Ovary (tissue), 7 donors: ENCODE measurements at regions not wholly inside any gene's neighbourhood (a gene's known extent, or its start where the extent isn't known, plus 50 kb on each side); places are given as distances from the start of the nearest gene placed in this dataset.

Source experiments
- DNase-seq, 5 donors: peaks; one replicate each; pipeline ENCODE4 v3.0.0-alpha.2; 2019 to 2020
- H3K27ac ChIP-seq, 2 donors: fragments of 200-600 bp; one replicate each; pipeline versions ENCODE4 v1.5.1 to v1.8.0; 2019 to 2022
- H3K27me3 ChIP-seq: fragments of 200-600 bp; one replicate; pipeline ENCODE4 v1.8.0; 2022
- H3K36me3 ChIP-seq: fragments of 200-600 bp; sonication (generic); one replicate; pipeline ENCODE4 v1.5.1; 2019
- H3K4me1 ChIP-seq: one replicate; pipeline ENCODE4 v1.8.1; 2013; ENCODE audit warnings: mild to moderate bottlenecking, moderate library complexity; ENCODE audit not compliant: insufficient read depth
- H3K4me3 ChIP-seq: fragments of 200-600 bp; sonication (generic); one replicate; pipeline ENCODE4 v1.5.1; 2017
- H3K9me3 ChIP-seq, 2 donors: fragments of 200-600 bp in 1 of 2; sonication (generic) in 1 of 2; one replicate each; pipeline versions ENCODE4 v1.5.1 to v1.8.1; 2013 to 2019; ENCODE audit warnings: mild to moderate bottlenecking in 1 of 2, moderate library complexity in 1 of 2
- CTCF ChIP-seq, 3 donors: fragments of 450-650 bp in 2 of 3; fragments of 200-600 bp in 1 of 3; IDR thresholded peaks; one replicate each; pipeline versions ENCODE4 v1.5.1 to v1.8.0; 2016 to 2022; ENCODE audit warnings: antibody characterized with exemption in 3 of 3, mild to moderate bottlenecking in 1 of 3
- EP300 ChIP-seq: sonication (generic); formaldehyde crosslinking; IDR thresholded peaks from one replicate; pipeline ENCODE4 v1.6.1; 2017; ENCODE audit warnings: antibody characterized with exemption
- POLR2A ChIP-seq: fragments of 450-650 bp; IDR thresholded peaks from one replicate; pipeline ENCODE4 v1.6.1; 2017; ENCODE audit warnings: antibody characterized with exemption, mild to moderate bottlenecking, moderate library complexity
- WGBS, 3 donors: extraction: QIAGEN DNeasy Blood & Tissue Kit in 1 of 3; methylation state at CpG; one replicate each; pipeline versions ENCODE4 v1.1.5 to v1.1.7; 2013 to 2017; 5-methylcytosine and 5-hydroxymethylcytosine counted together
- intact Hi-C, 4 donors: fragments of 100-400 bp; cut with DNase I; formaldehyde crosslinking; loops; one replicate each; pipeline versions ENCODE4 v1.11.0 to v1.15.1; 2022 to 2023
- donor health status: DM: no; HTN: no; CAD: no; lungs with moderate emphysema.
- donor health status: DM: no; HTN: no; CAD: no.
- donor health status: Bipolar disorder and iron deficiency.
- donor health status: DM: no; HTN: no; CAD: no.
- donor health status: DM: yes; HTN: yes; CAD: no.

- no peaks in the 10 kb centered on the region for H3K9me3 ChIP-seq
- no peak overlapping the region for H3K4me3 ChIP-seq
- no peaks in the 10 kb centered on the region for H3K36me3 ChIP-seq
- WGBS, 3 donors: 66 to 72% (median 70%) methylated on average over 2 of the region's 2 CpGs
- no peaks in the 10 kb centered on the region for H3K4me1 ChIP-seq
- H3K27me3 ChIP-seq: no peaks in the 10 kb centered on the region
- intact Hi-C loops: no loop called here
- no peak overlapping the region for H3K27ac ChIP-seq
- no peak for TF ChIP-seq POLR2A
- no peak for TF ChIP-seq CTCF (IDR thresholded peaks at IDR 0.05)
- no peak for TF ChIP-seq EP300
- no peak for DNase-seq
Observed at GRCh38 chr5:82526540-82526939, 248.4 kb upstream of the RPS23 start.

GRCh38 chr5:82525626-82526025 is 247.5 kb upstream of the RPS23 start:
- Histone ChIP-seq H3K4me1 (no peaks in the 10 kb centered on the region), H3K36me3 (no peaks in the 10 kb centered on the region), H3K27ac (no peak overlapping the region), H3K27me3 (no peaks in the 10 kb centered on the region), H3K9me3 (no peaks in the 10 kb centered on the region), H3K4me3 (no peak overlapping the region)
- no peak for DNase-seq
- intact Hi-C loops: no loop called here
- 73 to 74% (median 73%) methylated on average over 3 of the region's 3 CpGs for WGBS, 3 donors
- TF ChIP-seq POLR2A (no peak), CTCF (IDR thresholded peaks at IDR 0.05) (no peak), EP300 (no peak)

GRCh38 chr5:82523633-82524032 is 245.5 kb upstream of the RPS23 start:
- no peaks in the 10 kb centered on the region for H3K9me3 ChIP-seq
- H3K4me1 ChIP-seq: no peaks in the 10 kb centered on the region
- no peak for DNase-seq
- H3K36me3 ChIP-seq: no peaks in the 10 kb centered on the region
- H3K4me3 ChIP-seq: no peak overlapping the region
- no peak for TF ChIP-seq CTCF (IDR thresholded peaks at IDR 0.05)
- no peak for TF ChIP-seq EP300
- no peak for TF ChIP-seq POLR2A
- H3K27ac ChIP-seq: no peak overlapping the region
- no peaks in the 10 kb centered on the region for H3K27me3 ChIP-seq
- intact Hi-C loops: no loop called here
- 89 to 91% (median 89%) methylated on average over 2 of the region's 2 CpGs for WGBS, 3 donors

GRCh38 chr5:82522897-82523296 is 244.7 kb upstream of the RPS23 start:
- no peaks in the 10 kb centered on the region for H3K9me3 ChIP-seq
- H3K4me1 ChIP-seq: no peaks in the 10 kb centered on the region
- no peak overlapping the region for H3K4me3 ChIP-seq
- no peak overlapping the region for H3K27ac ChIP-seq
- 79 to 84% (median 82%) methylated on average over 7 of the region's 7 CpGs for WGBS, 3 donors
- H3K27me3 ChIP-seq: no peaks in the 10 kb centered on the region
- H3K36me3 ChIP-seq: no peaks in the 10 kb centered on the region
- no peak for TF ChIP-seq CTCF (IDR thresholded peaks at IDR 0.05)
- no peak for DNase-seq
- intact Hi-C loops: no loop called here
